Loucy (cell line): ENCODE measurements at regions not wholly inside any gene's neighbourhood (a gene's known extent, or its start where the extent isn't known, plus 50 kb on each side); places are given as distances from the start of the nearest gene placed in this dataset.

Source experiments
- EZH2phosphoT487 ChIP-seq: fragments of 200-600 bp; IDR thresholded peaks from 2 replicates; pipeline ENCODE4 v1.6.1; 2018; ENCODE audit warnings: antibody characterized with exemption, mild to moderate bottlenecking, moderate library complexity, borderline replicate concordance
- TF ChIP-seq, protein P1 (sequence below): fragments of 200-600 bp; sonication (generic); conservative IDR thresholded peaks from 2 replicates; pipeline ENCODE4 v1.5.1; 2014; ENCODE audit warnings: mild to moderate bottlenecking, antibody characterized with exemption, low read length

DNA sequence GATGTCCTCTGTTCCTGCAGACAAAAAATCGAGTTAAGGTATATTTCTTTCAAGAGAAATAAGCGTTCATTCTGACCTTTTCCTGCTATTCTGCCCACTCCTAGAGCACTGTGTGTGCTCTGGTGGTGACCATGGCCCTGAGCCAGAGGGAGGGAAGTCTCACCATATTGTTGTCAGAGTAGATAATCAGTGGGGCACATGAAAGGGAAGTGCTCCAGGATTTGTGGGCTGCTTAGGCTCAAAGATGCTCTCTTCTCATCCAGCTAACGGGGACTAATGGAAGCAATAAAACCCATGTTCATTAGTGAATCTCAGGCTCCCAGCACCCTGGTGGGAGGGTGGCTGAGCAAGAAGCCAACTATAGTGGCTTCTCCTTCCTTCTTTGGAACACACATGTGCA lies 70.7 kb upstream of the EOMES start:
- TF ChIP-seq, protein P1, sequence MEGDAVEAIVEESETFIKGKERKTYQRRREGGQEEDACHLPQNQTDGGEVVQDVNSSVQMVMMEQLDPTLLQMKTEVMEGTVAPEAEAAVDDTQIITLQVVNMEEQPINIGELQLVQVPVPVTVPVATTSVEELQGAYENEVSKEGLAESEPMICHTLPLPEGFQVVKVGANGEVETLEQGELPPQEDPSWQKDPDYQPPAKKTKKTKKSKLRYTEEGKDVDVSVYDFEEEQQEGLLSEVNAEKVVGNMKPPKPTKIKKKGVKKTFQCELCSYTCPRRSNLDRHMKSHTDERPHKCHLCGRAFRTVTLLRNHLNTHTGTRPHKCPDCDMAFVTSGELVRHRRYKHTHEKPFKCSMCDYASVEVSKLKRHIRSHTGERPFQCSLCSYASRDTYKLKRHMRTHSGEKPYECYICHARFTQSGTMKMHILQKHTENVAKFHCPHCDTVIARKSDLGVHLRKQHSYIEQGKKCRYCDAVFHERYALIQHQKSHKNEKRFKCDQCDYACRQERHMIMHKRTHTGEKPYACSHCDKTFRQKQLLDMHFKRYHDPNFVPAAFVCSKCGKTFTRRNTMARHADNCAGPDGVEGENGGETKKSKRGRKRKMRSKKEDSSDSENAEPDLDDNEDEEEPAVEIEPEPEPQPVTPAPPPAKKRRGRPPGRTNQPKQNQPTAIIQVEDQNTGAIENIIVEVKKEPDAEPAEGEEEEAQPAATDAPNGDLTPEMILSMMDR, result no peak
- no peak for TF ChIP-seq EZH2phosphoT487
